Right cardiac atrium (tissue), 5 donors: ENCODE measurements at regions not wholly inside any gene's neighbourhood (a gene's known extent, or its start where the extent isn't known, plus 50 kb on each side); places are given as distances from the start of the nearest gene placed in this dataset.

Experiments used
- ATAC-seq, 2 donors: fragments of 200-7000 bp; cut with Tn5 transposase; one replicate each; pipeline versions ENCODE4 v1.8.0 to v1.9.1; 2020; ENCODE audit warnings: moderate library complexity in 2 of 2, mild to moderate bottlenecking in 1 of 2
- DNase-seq, 3 donors: peaks; one replicate each; pipeline ENCODE4 v3.0.0-alpha.2; 2020
- H3K27ac ChIP-seq: one replicate; pipeline ENCODE4 v1.5.1; 2013; ENCODE audit warnings: mild to moderate bottlenecking, low read length, control low read depth, moderate library complexity
- H3K27me3 ChIP-seq: one replicate; pipeline ENCODE4 v1.6.1; 2013; ENCODE audit not compliant: control insufficient read depth, insufficient read depth
- H3K4me1 ChIP-seq: one replicate; pipeline ENCODE4 v1.6.1; 2013; ENCODE audit warnings: low read length; ENCODE audit not compliant: control insufficient read depth, insufficient read depth
- H3K4me3 ChIP-seq: one replicate; pipeline ENCODE4 v1.5.1; 2013; ENCODE audit warnings: low read length, control low read depth
- H3K9me3 ChIP-seq: one replicate; pipeline ENCODE4 v1.6.1; 2013; ENCODE audit warnings: low read length; ENCODE audit not compliant: control insufficient read depth
- WGBS: extraction: QIAGEN DNeasy Blood & Tissue Kit; methylation state at CpG from one replicate; pipeline ENCODE4 v1.1.7; 2013; 5-methylcytosine and 5-hydroxymethylcytosine counted together
- intact Hi-C, 4 donors: fragments of 100-400 bp; cut with DNase I; formaldehyde crosslinking; loops; one replicate each; pipeline versions ENCODE4 v1.11.0 to v1.14.0; 2022 to 2023
- donor health status: healthy with polysubstance abuse.
- donor health status: DM: no; HTN: yes; CAD: no.
- donor health status: DM: no; HTN: no; CAD: no.
- donor health status: DM: no; HTN: yes; CAD: no; lungs with severe emphysema.
- donor health status: DM: yes; HTN: yes; CAD: no.

DNA sequence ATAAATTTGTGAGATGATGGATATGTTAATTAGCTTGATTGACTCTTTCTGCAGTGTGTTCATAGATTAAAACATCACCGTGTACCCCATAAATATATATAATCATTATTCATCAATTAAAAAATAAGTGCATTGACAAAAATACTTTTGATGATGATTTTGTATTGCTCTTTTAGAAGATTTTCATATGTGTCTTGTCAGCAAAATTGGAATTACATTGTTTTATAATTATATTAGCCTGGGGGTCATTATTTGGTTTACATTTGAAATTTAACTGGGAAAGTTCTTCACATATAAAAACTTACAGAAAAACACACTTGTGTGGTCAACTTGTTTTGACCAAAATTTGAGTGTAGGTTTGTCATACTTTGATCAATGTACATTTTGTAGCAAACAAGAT, 614.6 kb upstream of the ITGA1 start:
- H3K27me3 ChIP-seq: no peaks in the 10 kb centered on the region
- 92% methylated on average over 1 of the region's 1 CpG for WGBS
- H3K4me1 ChIP-seq: no peaks in the 10 kb centered on the region
- no peak overlapping the region for H3K27ac ChIP-seq
- H3K9me3 ChIP-seq: no peaks in the 10 kb centered on the region
- ATAC-seq (no peak), DNase-seq (no peak)
- intact Hi-C loops: no loop called here
- H3K4me3 ChIP-seq: no peak overlapping the region

- 32% methylated on average over 1 of the region's 1 CpG for WGBS
- Histone ChIP-seq H3K4me3 (no peak overlapping the region), H3K27me3 (no peaks in the 10 kb centered on the region), H3K4me1 (no peaks in the 10 kb centered on the region), H3K27ac (no peak overlapping the region), H3K9me3 (no peaks in the 10 kb centered on the region)
- no peak for ATAC-seq
- intact Hi-C loops: no loop called here
- no peak for DNase-seq
These were observed 610.5 kb upstream of the ITGA1 start for GRCh38 chr5:52177193-52177592.

DNA sequence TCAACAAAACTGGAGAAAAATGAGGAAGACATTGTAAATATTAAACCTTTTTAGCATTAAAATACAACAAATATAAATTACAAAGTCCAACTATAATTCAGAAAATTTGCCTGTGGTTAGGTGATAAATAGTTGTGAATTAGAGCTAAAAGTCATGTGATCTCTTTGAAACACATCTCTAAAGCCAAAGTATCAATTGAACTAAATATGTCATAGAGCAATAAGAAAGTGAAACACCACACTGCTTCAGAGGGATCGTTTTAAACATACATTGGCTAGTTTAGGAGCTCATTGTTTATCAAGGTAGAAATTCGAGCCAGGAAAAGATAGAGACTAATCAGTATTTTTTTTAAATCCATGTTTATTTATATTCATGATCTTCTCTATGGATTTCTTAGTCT, 606.3 kb upstream of the ITGA1 start:
- no peak for ATAC-seq
- Histone ChIP-seq H3K27ac (no peak overlapping the region), H3K27me3 (no peaks in the 10 kb centered on the region), H3K9me3 (no peaks in the 10 kb centered on the region), H3K4me3 (no peak overlapping the region), H3K4me1 (no peaks in the 10 kb centered on the region)
- no peak for DNase-seq
- intact Hi-C loops: no loop called here
- 26% methylated on average over 2 of the region's 2 CpGs for WGBS

- Histone ChIP-seq H3K9me3 (no peaks in the 10 kb centered on the region), H3K27me3 (no peaks in the 10 kb centered on the region), H3K4me1 (no peaks in the 10 kb centered on the region), H3K27ac (no peak overlapping the region), H3K4me3 (no peak overlapping the region)
- ATAC-seq: no peak
- intact Hi-C loops: no loop called here
- DNase-seq: no peak
These were observed 597.0 kb upstream of the ITGA1 start for GRCh38 chr5:52190737-52191136.

DNA sequence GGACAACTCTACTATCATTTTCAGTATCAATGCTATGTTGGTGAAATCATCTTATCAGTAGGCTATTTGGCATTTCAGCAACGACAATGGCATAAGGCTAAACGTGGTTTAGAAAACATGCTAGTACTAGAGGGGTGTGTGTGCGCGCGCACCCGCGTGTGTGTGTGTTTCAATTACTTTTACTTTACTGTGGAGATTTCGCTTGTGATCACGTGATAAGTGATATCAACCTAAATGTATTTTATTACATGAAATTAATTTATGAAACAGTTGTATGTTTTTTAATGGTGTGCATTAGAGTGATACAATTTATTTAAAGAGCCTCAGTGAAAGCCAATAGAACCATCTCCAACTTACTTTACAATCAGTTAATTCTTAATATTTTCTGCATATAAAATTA, 587.9 kb upstream of the ITGA1 start:
- no peak for DNase-seq
- WGBS: 88% methylated on average over 9 of the region's 9 CpGs
- intact Hi-C loops: no loop called here
- H3K4me1 ChIP-seq: no peaks in the 10 kb centered on the region
- no peaks in the 10 kb centered on the region for H3K9me3 ChIP-seq
- no peaks in the 10 kb centered on the region for H3K27me3 ChIP-seq
- no peak for ATAC-seq
- no peak overlapping the region for H3K27ac ChIP-seq
- no peak overlapping the region for H3K4me3 ChIP-seq

DNA sequence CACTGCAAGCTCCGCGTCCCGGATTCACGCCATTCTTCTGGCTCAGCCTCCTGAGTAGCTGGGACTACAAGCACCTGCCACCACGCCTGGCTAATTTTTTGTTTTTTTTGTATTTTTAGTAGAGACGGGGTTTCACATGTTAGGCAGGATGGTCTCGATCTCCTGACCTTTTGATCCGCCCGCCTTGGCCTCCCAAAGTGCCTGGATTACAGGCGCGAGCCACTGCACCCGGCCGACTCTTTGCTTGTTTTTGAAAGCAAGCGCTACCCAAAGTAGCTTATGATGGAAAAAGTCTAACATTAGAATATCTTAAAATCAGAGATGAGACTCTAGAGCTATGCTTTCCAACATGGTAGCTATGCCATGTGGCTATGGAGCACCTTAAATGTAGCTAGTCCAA, 585.5 kb upstream of the ITGA1 start:
- 94% methylated on average over 14 of the region's 14 CpGs for WGBS
- DNase-seq (no peak), ATAC-seq (no peak)
- Histone ChIP-seq H3K9me3 (no peaks in the 10 kb centered on the region), H3K4me1 (no peaks in the 10 kb centered on the region), H3K27me3 (no peaks in the 10 kb centered on the region), H3K4me3 (no peak overlapping the region), H3K27ac (no peak overlapping the region)
- intact Hi-C loops: no loop called here

DNA sequence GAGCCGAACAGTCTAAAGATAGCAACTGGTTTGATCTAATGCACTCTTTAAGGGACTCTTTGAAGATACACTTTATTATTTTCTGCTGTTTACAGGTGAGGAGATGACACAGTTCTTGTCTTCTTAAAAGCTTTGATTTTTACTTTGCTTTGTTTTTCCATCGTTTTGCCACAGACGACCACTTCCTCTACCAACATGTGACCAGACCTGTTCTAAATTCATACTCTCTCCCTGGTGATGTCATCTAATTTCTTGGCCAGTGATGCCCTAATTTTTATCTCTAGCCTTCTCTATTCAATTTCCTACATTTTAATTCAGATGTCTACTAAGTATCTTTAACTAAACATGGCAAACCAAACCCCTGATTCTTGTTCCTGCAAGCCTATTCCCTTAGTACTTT, 583.4 kb upstream of the ITGA1 start:
- 54% methylated on average over 3 of the region's 3 CpGs for WGBS
- no peak overlapping the region for H3K4me3 ChIP-seq
- DNase-seq: no peak
- no peaks in the 10 kb centered on the region for H3K9me3 ChIP-seq
- no peak for ATAC-seq
- H3K4me1 ChIP-seq: no peaks in the 10 kb centered on the region
- intact Hi-C loops: no loop called here
- H3K27me3 ChIP-seq: no peaks in the 10 kb centered on the region
- H3K27ac ChIP-seq: no peak overlapping the region
